Heart left ventricle (tissue), 13 donors: ENCODE measurements at regions not wholly inside any gene's neighbourhood (a gene's known extent, or its start where the extent isn't known, plus 50 kb on each side); places are given as distances from the start of the nearest gene placed in this dataset.

Experiments
- CTCF ChIP-seq, 12 donors: fragments of 200-600 bp; sonication (generic) in 4 of 12; IDR thresholded peaks; one replicate each; pipeline versions ENCODE4 v1.5.0 to v1.8.0; 2018 to 2022; ENCODE audit warnings: antibody characterized with exemption in 12 of 12, mild to moderate bottlenecking in 5 of 12
- POLR2A ChIP-seq, 2 donors: fragments of 450-650 bp; IDR thresholded peaks; one replicate each; pipeline ENCODE4 v1.6.1; 2017; ENCODE audit warnings: antibody characterized with exemption in 2 of 2, mild to moderate bottlenecking in 2 of 2, moderate library complexity in 2 of 2
- donor health status: ischemic (EF 13 %, LVEDD 7.1; RV severe dilation, severe dysfunction).
- donor health status: DM: no; HTN: yes; CAD: no.
- donor health status: DM: no; HTN: no; CAD: no.
- donor health status: ischemic (EF 25% LVEDD 6.9; RV normal size, moderate dysfunction).
- donor health status: ischemic (EF 25% LVEDD 5.7; RV mildly dilated, moderate dysfunction).
- donor health status: ischemic (EF 35%, LVEDD 5.7; RV mildly dilated, moderate dysfunction).
- donor health status: nonischemic (EF 11% LVEDD 7.7; RV severe dilation, severe dysfunction).
- donor health status: DM: yes; HTN: yes; CAD: no.
- donor health status: PGD.
- donor health status: ischemic (EF 29% LVEDD 5.4; RV normal size, mild dysfunction).
- donor health status: nonischemic (EF 23%, LVEDD 6.1; RV moderate dilation, normal function).

GRCh38 chr20:51960047-51960675, 157.8 kb upstream of the SALL4 start:
- TF ChIP-seq CTCF (IDR thresholded peaks at IDR 0.05): no peak
- no peak for TF ChIP-seq POLR2A (IDR thresholded peaks at IDR 0.05)
